GM12865 (cell line): ENCODE measurements at regions not wholly inside any gene's neighbourhood (a gene's known extent, or its start where the extent isn't known, plus 50 kb on each side); places are given as distances from the start of the nearest gene placed in this dataset.

Experiments
- DNase-seq: peaks from one replicate; pipeline ENCODE4 v3.0.0; 2010; ENCODE audit warnings: low read depth
- H3K4me3 ChIP-seq: 2 replicates; pipeline ENCODE4 v1.5.1; 2011; ENCODE audit warnings: mild to moderate bottlenecking, low read depth, low read length, control low read depth
- TF ChIP-seq, protein P1 (sequence below): IDR thresholded peaks from 2 replicates; pipeline ENCODE4 v1.5.1; 2011; ENCODE audit warnings: low read length, control low read depth, low read depth, inconsistent platforms; ENCODE audit not compliant: insufficient read depth; ENCODE audit errors: missing control alignments

GRCh38 chr4:182042945-182043344 is 200.3 kb upstream of the TENM3 start:
- H3K4me3 ChIP-seq: no peak overlapping the region
- TF ChIP-seq, protein P1, sequence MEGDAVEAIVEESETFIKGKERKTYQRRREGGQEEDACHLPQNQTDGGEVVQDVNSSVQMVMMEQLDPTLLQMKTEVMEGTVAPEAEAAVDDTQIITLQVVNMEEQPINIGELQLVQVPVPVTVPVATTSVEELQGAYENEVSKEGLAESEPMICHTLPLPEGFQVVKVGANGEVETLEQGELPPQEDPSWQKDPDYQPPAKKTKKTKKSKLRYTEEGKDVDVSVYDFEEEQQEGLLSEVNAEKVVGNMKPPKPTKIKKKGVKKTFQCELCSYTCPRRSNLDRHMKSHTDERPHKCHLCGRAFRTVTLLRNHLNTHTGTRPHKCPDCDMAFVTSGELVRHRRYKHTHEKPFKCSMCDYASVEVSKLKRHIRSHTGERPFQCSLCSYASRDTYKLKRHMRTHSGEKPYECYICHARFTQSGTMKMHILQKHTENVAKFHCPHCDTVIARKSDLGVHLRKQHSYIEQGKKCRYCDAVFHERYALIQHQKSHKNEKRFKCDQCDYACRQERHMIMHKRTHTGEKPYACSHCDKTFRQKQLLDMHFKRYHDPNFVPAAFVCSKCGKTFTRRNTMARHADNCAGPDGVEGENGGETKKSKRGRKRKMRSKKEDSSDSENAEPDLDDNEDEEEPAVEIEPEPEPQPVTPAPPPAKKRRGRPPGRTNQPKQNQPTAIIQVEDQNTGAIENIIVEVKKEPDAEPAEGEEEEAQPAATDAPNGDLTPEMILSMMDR: no peak
- no peak for DNase-seq

GRCh38 chr4:182048871-182049270 is 194.3 kb upstream of the TENM3 start:
- no peak overlapping the region for H3K4me3 ChIP-seq
- DNase-seq: no peak
- TF ChIP-seq, protein P1: no peak

GRCh38 chr4:182056866-182057265 is 186.3 kb upstream of the TENM3 start:
- no peak overlapping the region for H3K4me3 ChIP-seq
- TF ChIP-seq, protein P1: no peak
- no peak for DNase-seq

GRCh38 chr4:182062458-182062857 is 180.7 kb upstream of the TENM3 start:
- TF ChIP-seq, protein P1: no peak
- H3K4me3 ChIP-seq: no peak overlapping the region
- DNase-seq: no peak

GRCh38 chr4:182062936-182063335 is 180.3 kb upstream of the TENM3 start:
- no peak overlapping the region for H3K4me3 ChIP-seq
- TF ChIP-seq, protein P1: no peak
- peak; percentile 11 for DNase-seq

GRCh38 chr4:182063651-182064050 is 179.6 kb upstream of the TENM3 start:
- TF ChIP-seq, protein P1: no peak
- H3K4me3 ChIP-seq: no peak overlapping the region
- no peak for DNase-seq

- TF ChIP-seq, protein P1: no peak
- H3K4me3 ChIP-seq: no peak overlapping the region
- DNase-seq: no peak
These were observed 177.9 kb upstream of the TENM3 start for GRCh38 chr4:182065255-182065654.
